CD4-positive, alpha-beta memory T cell (primary cell): ENCODE measurements at regions not wholly inside any gene's neighbourhood (a gene's known extent, or its start where the extent isn't known, plus 50 kb on each side); places are given as distances from the start of the nearest gene placed in this dataset.

Experiments
- CTCF ChIA-PET: fragments of 350-600 bp; sonication (Branson Sonifier 250); formaldehyde crosslinking; loops from one replicate; lab custom pipeline; 2021; ENCODE audit warnings: inconsistent platforms; ENCODE audit not compliant: partially characterized antibody; lab: Charles Lee
- POLR2A ChIA-PET: fragments of 350-600 bp; sonication (Branson Sonifier 250); formaldehyde crosslinking; loops from one replicate; lab custom pipeline; 2021; ENCODE audit not compliant: partially characterized antibody; lab: Charles Lee
- DNase-seq, 5 donors: peaks; one replicate each; pipeline versions ENCODE4 v3.0.0 to v3.0.0-alpha.2; 2020 to 2022; ENCODE audit warnings: mixed read lengths in 1 of 5
- H3K27ac ChIP-seq: one replicate; pipeline ENCODE4 v1.7.0; 2013; ENCODE audit warnings: low read depth, low read length
- H3K27me3 ChIP-seq: 2 replicates; pipeline ENCODE4 v1.7.0; 2013; ENCODE audit warnings: mild to moderate bottlenecking, low read length, moderate library complexity; ENCODE audit not compliant: insufficient read depth
- H3K36me3 ChIP-seq: 2 replicates; pipeline ENCODE4 v1.7.0; 2013; ENCODE audit warnings: mild to moderate bottlenecking, low read length, moderate library complexity; ENCODE audit not compliant: insufficient read depth
- H3K4me1 ChIP-seq: 2 replicates; pipeline ENCODE4 v1.7.0; 2013; ENCODE audit warnings: mild to moderate bottlenecking, low read length, moderate library complexity; ENCODE audit not compliant: insufficient read depth
- H3K4me3 ChIP-seq, 2 donors: one replicate each; pipeline ENCODE4 v1.7.0; 2013; ENCODE audit warnings: low read length in 2 of 2, mild to moderate bottlenecking in 1 of 2
- H3K9me3 ChIP-seq, 2 donors: one replicate each; pipeline ENCODE4 v1.7.0; 2013; ENCODE audit warnings: low read length in 2 of 2, control low read depth in 1 of 2; ENCODE audit not compliant: control insufficient read depth in 1 of 2
- H3K27ac Mint-ChIP-seq, 7 donors: one replicate each; pipeline ENCODE4 v1.8.0; 2020 to 2021; ENCODE audit warnings: mixed read lengths in 7 of 7, mild to moderate bottlenecking in 6 of 7, inconsistent platforms in 3 of 7, moderate library complexity in 3 of 7
- H3K27me3 Mint-ChIP-seq, 2 donors: one replicate each; pipeline ENCODE4 v1.8.0; 2020 to 2021; ENCODE audit warnings: mixed read lengths in 2 of 2
- H3K36me3 Mint-ChIP-seq, 2 donors: one replicate each; pipeline ENCODE4 v1.8.0; 2020 to 2021; ENCODE audit warnings: mixed read lengths in 2 of 2, inconsistent platforms in 1 of 2, mild to moderate bottlenecking in 1 of 2
- H3K4me1 Mint-ChIP-seq, 4 donors: one replicate each; pipeline ENCODE4 v1.8.0; 2020 to 2021; ENCODE audit warnings: mixed read lengths in 4 of 4, mild to moderate bottlenecking in 1 of 4
- H3K4me3 Mint-ChIP-seq, 8 donors: one replicate each; pipeline ENCODE4 v1.8.0; 2020 to 2021; ENCODE audit warnings: mixed read lengths in 8 of 8, mild to moderate bottlenecking in 7 of 8, moderate library complexity in 6 of 8, inconsistent platforms in 3 of 8
- H3K9me3 Mint-ChIP-seq, 8 donors: one replicate each; pipeline ENCODE4 v1.8.0; 2020 to 2021; ENCODE audit warnings: mixed read lengths in 8 of 8, mild to moderate bottlenecking in 5 of 8, inconsistent platforms in 3 of 8, moderate library complexity in 1 of 8
- intact Hi-C: fragments of 100-400 bp; cut with micrococcal nuclease; formaldehyde crosslinking; loops from one replicate; pipeline ENCODE4 v1.15.1; 2023

GRCh38 chr15:97146929-97147870 is 813.3 kb upstream of the ARRDC4 start:
- no peak for DNase-seq
- Mint-ChIP-seq H3K9me3 (peaks cover 0 to 18% (median 9%) of the 10 kb centered on the region in 8 donors), H3K36me3 (no peaks in the 10 kb centered on the region), H3K4me1 (no peaks in the 10 kb centered on the region), H3K4me3 (no peak overlapping the region), H3K27ac (no peak overlapping the region), H3K27me3 (no peaks in the 10 kb centered on the region)
- H3K4me3 ChIP-seq, result no peak overlapping the region
- intact Hi-C loops, result no loop called here
- POLR2A ChIA-PET, result no interaction called here
- no peaks in the 10 kb centered on the region for H3K4me1 ChIP-seq
- no peak overlapping the region for H3K27ac ChIP-seq
- H3K36me3 ChIP-seq, result no peaks in the 10 kb centered on the region
- H3K9me3 ChIP-seq, result no peaks in the 10 kb centered on the region
- CTCF ChIA-PET, result no interaction called here
- H3K27me3 ChIP-seq, result no peaks in the 10 kb centered on the region

GRCh38 chr15:97153356-97153965 is 807.0 kb upstream of the ARRDC4 start:
- H3K36me3 ChIP-seq, result no peaks in the 10 kb centered on the region
- H3K27me3 ChIP-seq, result no peaks in the 10 kb centered on the region
- CTCF ChIA-PET, result no interaction called here
- no peaks in the 10 kb centered on the region for H3K4me1 Mint-ChIP-seq
- no peaks in the 10 kb centered on the region for H3K36me3 Mint-ChIP-seq
- H3K4me3 ChIP-seq, result no peak overlapping the region
- H3K27ac Mint-ChIP-seq, result no peak overlapping the region
- peaks cover 0 to 22% (median 7%) of the 10 kb centered on the region in 8 donors for H3K9me3 Mint-ChIP-seq
- no peaks in the 10 kb centered on the region for H3K4me1 ChIP-seq
- no peaks in the 10 kb centered on the region for H3K9me3 ChIP-seq
- no peaks in the 10 kb centered on the region for H3K27me3 Mint-ChIP-seq
- no peak for DNase-seq
- H3K4me3 Mint-ChIP-seq, result no peak overlapping the region
- H3K27ac ChIP-seq, result no peak overlapping the region
- intact Hi-C loops, result no loop called here
- POLR2A ChIA-PET, result no interaction called here

- intact Hi-C loops, result no loop called here
- Histone ChIP-seq H3K4me3 (no peak overlapping the region), H3K36me3 (no peaks in the 10 kb centered on the region), H3K27ac (no peak overlapping the region), H3K9me3 (no peaks in the 10 kb centered on the region), H3K27me3 (no peaks in the 10 kb centered on the region), H3K4me1 (no peaks in the 10 kb centered on the region)
- Mint-ChIP-seq H3K4me1 (no peaks in the 10 kb centered on the region), H3K27ac (no peak overlapping the region), H3K4me3 (no peak overlapping the region), H3K27me3 (no peaks in the 10 kb centered on the region), H3K9me3 (peaks cover 0 to 8% (median 2%) of the 10 kb centered on the region in 8 donors), H3K36me3 (no peaks in the 10 kb centered on the region)
- CTCF ChIA-PET, result no interaction called here
- no peak for DNase-seq
- POLR2A ChIA-PET, result no interaction called here
Measured at GRCh38 chr15:97156739-97157265, 803.7 kb upstream of the ARRDC4 start.

GRCh38 chr15:97162805-97163495 is 797.6 kb upstream of the ARRDC4 start:
- Mint-ChIP-seq H3K4me3 (no peak overlapping the region), H3K4me1 (peaks cover 0 to 1% (median 0%) of the 10 kb centered on the region in 4 donors), H3K27me3 (no peaks in the 10 kb centered on the region), H3K9me3 (peaks cover 3 to 9% (median 4%) of the 10 kb centered on the region in 8 donors), H3K36me3 (no peaks in the 10 kb centered on the region), H3K27ac (no peak overlapping the region)
- ChIA-PET CTCF (no interaction called here), POLR2A (no interaction called here)
- Histone ChIP-seq H3K9me3 (no peaks in the 10 kb centered on the region), H3K4me1 (no peaks in the 10 kb centered on the region), H3K4me3 (no peak overlapping the region), H3K27me3 (no peaks in the 10 kb centered on the region), H3K27ac (no peak overlapping the region), H3K36me3 (no peaks in the 10 kb centered on the region)
- DNase-seq, result no peak
- intact Hi-C loops, result no loop called here

GRCh38 chr15:97165205-97165604 is 795.3 kb upstream of the ARRDC4 start:
- POLR2A ChIA-PET, result no interaction called here
- H3K36me3 ChIP-seq, result no peaks in the 10 kb centered on the region

GRCh38 chr15:97168704-97169475 is 791.6 kb upstream of the ARRDC4 start:
- peaks cover 0 to 1% (median 0%) of the 10 kb centered on the region in 4 donors for H3K4me1 Mint-ChIP-seq

More at GRCh38 chr15:97165205-97165604, 795.3 kb upstream of the ARRDC4 start:
- CTCF ChIA-PET, result no interaction called here
- H3K9me3 Mint-ChIP-seq, result peaks cover 3 to 14% (median 6%) of the 10 kb centered on the region in 8 donors
- no peak overlapping the region for H3K27ac Mint-ChIP-seq
- H3K9me3 ChIP-seq, result no peaks in the 10 kb centered on the region
- peaks cover 0 to 1% (median 0%) of the 10 kb centered on the region in 4 donors for H3K4me1 Mint-ChIP-seq
- no peak for DNase-seq
- H3K27me3 ChIP-seq, result no peaks in the 10 kb centered on the region
- H3K4me3 ChIP-seq, result no peak overlapping the region
- intact Hi-C loops, result no loop called here
- H3K36me3 Mint-ChIP-seq, result no peaks in the 10 kb centered on the region
- no peaks in the 10 kb centered on the region for H3K27me3 Mint-ChIP-seq
- no peak overlapping the region for H3K27ac ChIP-seq
- no peak overlapping the region for H3K4me3 Mint-ChIP-seq
- no peaks in the 10 kb centered on the region for H3K4me1 ChIP-seq

More at GRCh38 chr15:97168704-97169475, 791.6 kb upstream of the ARRDC4 start:
- Histone ChIP-seq H3K27ac (no peak overlapping the region), H3K9me3 (no peaks in the 10 kb centered on the region), H3K4me1 (no peaks in the 10 kb centered on the region), H3K4me3 (no peak overlapping the region), H3K36me3 (no peaks in the 10 kb centered on the region), H3K27me3 (no peaks in the 10 kb centered on the region)
- intact Hi-C loops, result no loop called here
- Mint-ChIP-seq H3K27ac (no peak overlapping the region), H3K27me3 (no peaks in the 10 kb centered on the region), H3K4me3 (no peak overlapping the region), H3K9me3 (peaks cover 5 to 15% (median 9%) of the 10 kb centered on the region in 8 donors), H3K36me3 (no peaks in the 10 kb centered on the region)
- ChIA-PET POLR2A (no interaction called here), CTCF (no interaction called here)
- DNase-seq, result no peak
